Urinary bladder (tissue), 3 donors: ENCODE measurements at regions not wholly inside any gene's neighbourhood (a gene's known extent, or its start where the extent isn't known, plus 50 kb on each side); places are given as distances from the start of the nearest gene placed in this dataset.

Source experiments
- DNase-seq: peaks from one replicate; pipeline ENCODE4 v3.0.0-alpha.2; 2015; ENCODE audit errors: extremely low spot score
- H3K27ac ChIP-seq: one replicate; pipeline ENCODE4 v1.5.1; 2013; ENCODE audit warnings: low read depth, mild to moderate bottlenecking, moderate library complexity
- H3K36me3 ChIP-seq: one replicate; pipeline ENCODE4 v1.6.1; 2013; ENCODE audit warnings: mild to moderate bottlenecking, moderate library complexity; ENCODE audit not compliant: insufficient read depth
- H3K4me1 ChIP-seq: one replicate; pipeline ENCODE4 v1.6.1; 2013; ENCODE audit warnings: mild to moderate bottlenecking, moderate library complexity; ENCODE audit not compliant: insufficient read depth
- H3K4me3 ChIP-seq: one replicate; pipeline ENCODE4 v1.5.1; 2013; ENCODE audit warnings: low read depth, low read length
- WGBS: extraction: QIAGEN DNeasy Blood & Tissue Kit; methylation state at CpG from one replicate; pipeline ENCODE4 v1.1.7; 2013; 5-methylcytosine and 5-hydroxymethylcytosine counted together
- donor health status: healthy with polysubstance abuse.
- donor health status: healthy.

DNA sequence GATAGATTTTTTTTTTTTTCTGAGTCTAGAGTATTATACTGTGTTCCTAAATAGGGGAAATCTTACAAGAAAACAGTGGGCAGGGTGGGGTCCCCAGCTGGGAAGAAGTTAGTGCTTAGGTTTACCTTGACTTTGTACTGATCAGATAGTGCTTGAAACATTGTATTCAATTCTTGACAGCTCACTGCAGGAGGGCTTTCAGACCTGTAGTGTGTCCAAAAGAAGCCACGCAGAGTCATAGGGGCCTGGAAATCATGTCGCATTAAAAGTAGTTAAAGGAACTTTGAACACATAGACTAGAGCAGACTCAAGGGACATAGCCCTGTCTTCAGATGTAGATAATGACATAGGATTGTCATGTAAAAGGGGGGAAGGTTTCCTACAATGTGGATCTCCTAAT lies 215.4 kb upstream of the NR4A3 start:
- no peaks in the 10 kb centered on the region for H3K36me3 ChIP-seq
- WGBS, result 87% methylated on average over 2 of the region's 2 CpGs
- DNase-seq, result no peak

DNA sequence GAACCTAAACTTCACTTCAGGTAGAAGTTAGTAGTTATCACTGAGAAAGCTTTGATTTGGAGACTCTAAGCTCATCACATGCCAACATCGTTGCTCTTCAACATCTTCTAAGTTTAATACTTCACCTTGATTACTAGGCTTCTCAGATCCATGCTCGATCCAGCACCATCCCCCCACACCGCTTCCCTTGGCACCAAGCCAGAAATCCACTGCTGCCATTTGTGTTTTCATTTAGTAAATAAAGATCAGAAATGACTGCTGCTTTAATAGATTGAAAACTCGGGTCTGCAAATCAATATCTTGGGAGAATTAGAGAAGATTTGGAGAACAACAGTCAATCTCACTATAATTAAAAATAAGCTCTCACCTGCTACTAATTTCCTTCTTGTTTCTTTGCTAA lies 214.7 kb upstream of the NR4A3 start:
- 38% methylated on average over 4 of the region's 4 CpGs for WGBS
- Histone ChIP-seq H3K27ac (no peak overlapping the region), H3K36me3 (no peaks in the 10 kb centered on the region), H3K4me3 (no peak overlapping the region), H3K4me1 (no peaks in the 10 kb centered on the region)
- no peak for DNase-seq

More for the DNA sequence above, 215.4 kb upstream of the NR4A3 start:
- no peaks in the 10 kb centered on the region for H3K4me1 ChIP-seq
- H3K27ac ChIP-seq, result no peak overlapping the region
- no peak overlapping the region for H3K4me3 ChIP-seq

DNA sequence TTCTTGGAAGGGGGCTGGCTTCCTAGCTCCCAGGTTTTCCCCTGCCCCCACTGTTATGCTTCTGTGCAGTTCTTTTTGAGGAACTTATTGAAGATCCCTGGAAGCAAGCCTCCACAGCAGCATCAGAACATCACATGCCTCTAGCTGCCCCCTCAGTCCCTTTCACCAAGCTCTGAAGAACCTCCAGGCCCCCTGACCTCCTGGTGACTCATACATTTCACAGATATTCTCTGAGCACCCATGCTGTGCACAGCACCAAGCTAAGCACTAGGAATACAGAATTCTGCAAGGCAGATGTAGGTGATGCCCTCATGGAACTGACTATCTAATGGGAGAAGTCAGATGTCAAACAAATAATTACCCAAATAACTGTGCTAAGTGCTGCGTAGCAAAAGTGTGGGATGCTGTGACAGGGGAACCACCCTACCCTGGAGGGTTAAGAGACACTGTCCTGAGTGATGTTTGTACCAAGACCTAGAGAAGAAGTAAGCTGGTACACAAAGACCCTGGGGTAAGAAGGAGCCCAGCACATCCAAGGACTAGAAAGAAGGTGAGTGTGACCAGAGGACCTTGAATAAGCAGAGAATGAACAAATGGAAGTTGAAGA lies 213.7 kb upstream of the NR4A3 start:
- no peaks in the 10 kb centered on the region for H3K4me1 ChIP-seq
- H3K27ac ChIP-seq, result no peak overlapping the region
- no peak overlapping the region for H3K4me3 ChIP-seq
- DNase-seq, result no peak
- 78% methylated on average over 1 of the region's 1 CpG for WGBS
- H3K36me3 ChIP-seq, result no peaks in the 10 kb centered on the region

DNA sequence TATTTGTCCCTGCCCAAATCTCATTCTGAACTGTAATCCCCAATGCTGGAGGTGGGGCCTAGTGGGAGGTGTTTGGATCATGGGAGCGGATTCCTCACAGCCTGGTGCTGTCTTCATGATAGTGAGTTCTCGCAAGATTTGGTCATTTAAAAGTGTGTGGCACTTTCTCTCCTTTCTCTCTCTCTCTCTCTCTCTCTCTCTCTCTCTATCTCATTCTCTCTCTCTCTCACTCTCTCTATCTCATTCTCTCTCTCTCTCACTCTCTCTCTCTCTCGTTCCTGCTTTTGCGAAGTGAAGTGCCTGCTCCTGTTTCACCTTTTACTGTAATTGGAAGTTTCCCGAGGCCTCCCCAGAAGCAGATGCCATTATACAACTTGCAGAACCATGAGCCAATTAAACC lies 207.3 kb upstream of the NR4A3 start:
- H3K4me1 ChIP-seq, result no peaks in the 10 kb centered on the region
- no peak overlapping the region for H3K27ac ChIP-seq
- no peak overlapping the region for H3K4me3 ChIP-seq
- H3K36me3 ChIP-seq, result no peaks in the 10 kb centered on the region
- DNase-seq, result no peak
- WGBS, result 83% methylated on average over 5 of the region's 5 CpGs

GRCh38 chr9:99621040-99621439 lies 200.6 kb upstream of the NR4A3 start:
- H3K27ac ChIP-seq, result no peak overlapping the region
- H3K4me3 ChIP-seq, result no peak overlapping the region
- H3K36me3 ChIP-seq, result no peaks in the 10 kb centered on the region
- WGBS, result 45% methylated on average over 1 of the region's 1 CpG
- no peaks in the 10 kb centered on the region for H3K4me1 ChIP-seq
- DNase-seq, result no peak

DNA sequence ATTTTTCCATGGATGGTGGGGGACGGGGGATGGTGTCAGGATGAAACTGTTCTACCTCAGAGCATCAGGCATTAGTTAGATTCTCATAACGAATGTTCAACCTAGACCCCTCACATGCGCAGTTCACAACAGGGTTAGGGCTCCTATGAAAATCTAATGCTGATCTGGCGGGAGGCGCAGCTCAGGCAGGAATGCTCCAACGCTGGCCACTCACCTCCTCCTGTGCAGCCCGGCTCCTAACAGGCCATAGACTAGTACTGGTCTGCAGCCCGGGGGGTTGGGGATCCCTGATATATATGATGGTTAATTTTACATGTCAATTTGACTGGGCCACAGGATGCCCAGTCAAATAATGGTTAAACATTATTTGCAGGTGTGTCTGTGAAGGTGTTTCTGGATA lies 199.0 kb upstream of the NR4A3 start:
- 86% methylated on average over 8 of the region's 8 CpGs for WGBS

DNA sequence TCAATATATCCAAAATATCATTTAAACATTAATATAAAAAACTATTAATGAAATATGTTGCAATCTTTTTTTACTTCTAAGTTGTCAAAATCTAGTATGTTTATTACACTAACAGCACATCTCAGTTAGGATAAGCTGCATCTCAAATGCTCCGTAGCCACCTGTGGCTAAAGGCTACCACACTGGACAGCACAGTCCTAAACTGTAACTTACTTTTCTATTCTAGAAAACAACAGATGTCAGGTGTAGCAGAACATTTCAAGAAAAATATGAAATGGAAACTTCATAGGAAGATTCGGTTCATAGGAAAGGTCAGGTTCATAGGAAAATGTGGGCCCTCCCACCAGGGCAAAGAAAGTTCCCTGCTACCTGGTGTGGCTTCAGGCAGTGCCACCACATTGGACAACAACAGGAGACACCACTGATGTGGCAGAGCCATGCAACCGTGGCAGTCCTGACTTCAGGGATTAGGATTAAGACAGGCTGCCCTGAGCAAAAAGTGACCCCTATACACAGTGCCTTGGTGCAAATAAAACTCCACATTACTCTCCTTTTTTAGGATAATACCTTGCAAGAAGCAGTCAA lies 197.8 kb upstream of the NR4A3 start:
- no peaks in the 10 kb centered on the region for H3K4me1 ChIP-seq
- DNase-seq, result no peak
- 83% methylated on average over 3 of the region's 3 CpGs for WGBS
- H3K36me3 ChIP-seq, result no peaks in the 10 kb centered on the region
- no peak overlapping the region for H3K4me3 ChIP-seq
- no peak overlapping the region for H3K27ac ChIP-seq

More for the DNA sequence above, 199.0 kb upstream of the NR4A3 start:
- DNase-seq, result no peak
- no peaks in the 10 kb centered on the region for H3K36me3 ChIP-seq
- H3K27ac ChIP-seq, result no peak overlapping the region
- no peaks in the 10 kb centered on the region for H3K4me1 ChIP-seq
- no peak overlapping the region for H3K4me3 ChIP-seq

DNA sequence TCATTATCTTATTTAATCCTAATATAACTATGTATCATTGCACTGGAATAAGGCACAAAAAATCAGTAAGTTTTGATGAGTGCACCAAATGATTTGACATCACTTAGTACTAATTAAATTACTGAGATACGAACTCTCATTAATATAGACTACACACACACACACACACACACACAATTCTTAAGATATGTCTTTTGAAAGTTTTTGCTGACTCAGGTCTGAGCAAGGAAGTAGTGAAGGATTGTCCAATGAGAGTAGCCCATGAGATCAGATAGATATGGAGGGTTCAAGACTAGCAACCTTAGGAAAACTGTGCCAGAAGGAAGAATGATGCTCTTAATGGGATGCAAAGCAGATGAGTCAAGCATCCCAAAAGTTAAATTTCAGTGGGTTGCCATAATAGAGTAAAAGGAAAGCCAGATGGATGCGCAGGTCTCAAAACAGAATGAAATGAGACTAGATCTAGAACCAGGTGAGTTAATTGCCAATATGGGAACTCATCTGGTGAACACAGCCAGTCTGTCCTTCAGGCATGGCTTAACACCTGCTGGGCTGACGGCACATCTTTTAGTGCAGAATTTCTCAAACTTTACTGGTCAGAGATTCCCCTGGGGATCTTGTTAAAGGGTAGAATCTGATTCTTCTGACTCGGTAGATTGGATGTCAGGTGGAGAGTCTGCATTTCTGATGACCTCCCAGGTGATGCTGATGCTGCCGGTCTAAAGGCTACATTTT lies 197.0 kb upstream of the NR4A3 start:
- Histone ChIP-seq H3K4me1 (no peaks in the 10 kb centered on the region), H3K27ac (no peak overlapping the region), H3K36me3 (no peaks in the 10 kb centered on the region), H3K4me3 (no peak overlapping the region)
- no peak for DNase-seq
- WGBS, result 91% methylated on average over 5 of the region's 5 CpGs

GRCh38 chr9:99626426-99626825 lies 195.3 kb upstream of the NR4A3 start:
- Histone ChIP-seq H3K27ac (no peak overlapping the region), H3K36me3 (no peaks in the 10 kb centered on the region), H3K4me1 (no peaks in the 10 kb centered on the region), H3K4me3 (no peak overlapping the region)
- DNase-seq, result no peak

DNA sequence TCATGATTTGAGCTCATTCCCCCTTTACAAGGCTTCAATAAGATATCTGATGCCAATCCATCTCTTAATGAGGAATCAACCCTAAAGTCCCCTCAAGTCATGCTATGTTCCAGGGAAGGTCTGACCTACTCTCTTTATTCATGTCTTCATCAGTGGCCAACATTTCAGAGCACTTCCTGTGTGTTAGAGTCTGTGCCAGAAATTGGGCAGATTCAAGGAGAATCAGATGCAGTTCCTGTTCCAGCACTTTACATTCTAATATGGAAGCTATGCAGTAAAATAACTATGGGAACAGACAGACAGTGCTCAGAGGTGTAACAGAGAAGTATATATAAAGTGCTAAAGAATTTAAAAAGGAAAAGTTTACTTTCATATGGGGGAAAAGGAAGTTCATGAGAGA lies 193.4 kb upstream of the NR4A3 start:
- Histone ChIP-seq H3K4me1 (no peaks in the 10 kb centered on the region), H3K27ac (no peak overlapping the region), H3K4me3 (no peak overlapping the region), H3K36me3 (no peaks in the 10 kb centered on the region)
- no peak for DNase-seq

DNA sequence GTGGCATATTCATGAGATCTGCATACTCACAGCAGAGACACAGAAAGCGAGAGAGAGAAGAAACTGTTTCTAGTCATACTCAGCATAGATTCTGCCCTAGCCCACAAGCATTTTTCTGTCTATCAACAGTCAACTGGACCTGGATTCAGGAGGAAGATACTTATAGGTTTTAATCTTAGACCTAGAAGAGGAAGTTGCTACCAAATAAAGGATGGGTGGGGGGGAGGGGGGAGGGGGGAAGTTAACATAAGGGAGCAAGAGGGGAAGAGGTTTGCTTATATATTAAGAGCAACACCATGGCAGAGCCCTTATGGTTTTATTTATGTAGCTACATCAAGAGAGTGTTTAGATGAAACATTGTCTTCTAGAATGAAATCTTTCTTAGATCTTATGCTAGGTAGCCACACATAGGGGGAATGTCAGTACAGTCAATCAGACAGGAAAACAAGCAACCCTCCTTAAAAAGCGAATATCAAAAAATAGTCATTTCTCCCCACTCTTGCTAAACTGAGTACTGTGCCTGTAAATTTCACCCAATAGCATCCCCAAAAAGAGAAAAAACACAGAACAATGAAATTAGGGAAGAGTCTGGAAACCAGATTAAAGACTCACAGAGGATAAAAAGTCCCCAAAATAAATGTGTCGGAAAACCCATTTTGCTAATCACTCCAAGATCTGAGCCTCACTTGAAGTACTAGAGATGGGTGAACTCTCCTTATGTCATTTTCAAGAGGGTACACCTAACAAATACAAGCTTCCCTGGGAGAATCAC lies 192.7 kb upstream of the NR4A3 start:
- Histone ChIP-seq H3K4me1 (no peaks in the 10 kb centered on the region), H3K4me3 (no peak overlapping the region), H3K36me3 (no peaks in the 10 kb centered on the region), H3K27ac (no peak overlapping the region)
- WGBS, result 94% methylated on average over 3 of the region's 3 CpGs
- DNase-seq, result no peak

DNA sequence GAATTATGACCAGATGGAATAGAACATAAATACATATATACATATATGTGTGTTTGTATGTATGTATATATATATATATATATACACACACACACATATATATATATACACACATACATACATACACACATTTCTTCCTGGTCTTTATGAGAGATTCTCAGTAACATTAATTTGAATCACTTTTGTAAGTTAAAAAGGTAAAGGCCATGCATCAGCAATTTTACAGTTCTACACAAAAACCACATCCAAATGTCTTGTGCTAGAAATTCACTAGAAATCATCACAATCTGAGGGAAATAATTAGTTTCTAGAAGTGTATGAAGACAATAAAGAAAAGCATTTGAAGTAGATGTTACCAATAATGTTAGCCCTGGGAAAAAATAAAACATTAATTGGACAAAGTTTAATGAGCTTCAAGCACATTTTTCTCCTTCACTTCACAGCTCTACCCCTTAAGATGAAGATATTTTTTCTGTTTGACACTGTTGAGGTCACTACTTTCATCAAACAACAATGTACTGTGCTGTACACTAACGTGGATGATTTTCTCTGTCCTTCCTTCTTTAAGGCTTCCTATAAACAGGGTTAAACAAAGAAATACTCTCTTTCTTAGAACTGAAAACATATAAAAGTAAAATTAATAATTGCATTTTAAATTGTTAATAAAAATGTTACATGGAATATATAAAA lies 189.2 kb upstream of the NR4A3 start:
- WGBS, result 56% methylated on average over 1 of the region's 1 CpG
- Histone ChIP-seq H3K27ac (no peak overlapping the region), H3K4me1 (no peaks in the 10 kb centered on the region), H3K4me3 (no peak overlapping the region), H3K36me3 (no peaks in the 10 kb centered on the region)
- DNase-seq, result no peak

- Histone ChIP-seq H3K4me3 (no peak overlapping the region), H3K27ac (no peak overlapping the region), H3K36me3 (no peaks in the 10 kb centered on the region), H3K4me1 (no peaks in the 10 kb centered on the region)
- DNase-seq, result no peak
These were observed 188.4 kb upstream of the NR4A3 start for GRCh38 chr9:99633265-99633664.
